ENCODE measurements at regions not wholly inside any gene's neighbourhood (a gene's known extent, or its start where the extent isn't known, plus 50 kb on each side); places are given as distances from the start of the nearest gene placed in this dataset.

DNA sequence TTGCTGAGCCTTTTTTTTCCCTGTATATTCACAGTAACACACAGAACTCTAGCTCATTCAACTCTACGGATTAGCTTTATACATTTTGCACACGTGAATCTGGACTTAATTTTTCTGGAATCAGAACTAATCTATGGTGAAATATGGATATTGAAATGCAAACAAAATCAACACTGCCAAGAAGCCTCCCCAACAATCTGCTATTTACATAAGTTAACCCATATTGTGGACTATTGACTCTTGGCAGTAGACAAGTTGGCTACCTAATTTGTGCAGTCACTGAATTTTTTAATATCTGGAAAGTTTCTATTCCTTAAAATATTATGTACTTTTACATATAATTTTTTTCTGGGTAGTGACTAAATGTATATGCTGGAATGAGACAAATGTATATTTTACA is 815.4 kb downstream of the PCDH17 start:
- H3K9me3 ChIP-seq (ENCODE audit: low read depth, low read length, poor library complexity, severe bottlenecking) = no peaks in the 10 kb centered on the region
- BruUV-seq (replicated peaks) = no TSS peak
- H3K4me3 ChIP-seq (ENCODE audit: low read depth, low read length, poor library complexity, severe bottlenecking) = no peak overlapping the region
- no peak overlapping the region for H3K27ac ChIP-seq (ENCODE audit: low read depth, low read length, poor library complexity, severe bottlenecking)
- intact Hi-C loops (cut with micrococcal nuclease; ENCODE audit: unreplicated experiment) = no loop called here
- DNase-seq (ENCODE audit: low spot score) = no peak
- no peaks in the 10 kb centered on the region for H3K27me3 ChIP-seq (replicated peaks; ENCODE audit: insufficient read depth, low read depth, low read length, poor library complexity)
- no peak for TF ChIP-seq EZH2 (IDR thresholded peaks at IDR 0.05; ENCODE audit: borderline replicate concordance, low read depth, low read length, poor library complexity, severe bottlenecking)
- TF ChIP-seq, protein P1, sequence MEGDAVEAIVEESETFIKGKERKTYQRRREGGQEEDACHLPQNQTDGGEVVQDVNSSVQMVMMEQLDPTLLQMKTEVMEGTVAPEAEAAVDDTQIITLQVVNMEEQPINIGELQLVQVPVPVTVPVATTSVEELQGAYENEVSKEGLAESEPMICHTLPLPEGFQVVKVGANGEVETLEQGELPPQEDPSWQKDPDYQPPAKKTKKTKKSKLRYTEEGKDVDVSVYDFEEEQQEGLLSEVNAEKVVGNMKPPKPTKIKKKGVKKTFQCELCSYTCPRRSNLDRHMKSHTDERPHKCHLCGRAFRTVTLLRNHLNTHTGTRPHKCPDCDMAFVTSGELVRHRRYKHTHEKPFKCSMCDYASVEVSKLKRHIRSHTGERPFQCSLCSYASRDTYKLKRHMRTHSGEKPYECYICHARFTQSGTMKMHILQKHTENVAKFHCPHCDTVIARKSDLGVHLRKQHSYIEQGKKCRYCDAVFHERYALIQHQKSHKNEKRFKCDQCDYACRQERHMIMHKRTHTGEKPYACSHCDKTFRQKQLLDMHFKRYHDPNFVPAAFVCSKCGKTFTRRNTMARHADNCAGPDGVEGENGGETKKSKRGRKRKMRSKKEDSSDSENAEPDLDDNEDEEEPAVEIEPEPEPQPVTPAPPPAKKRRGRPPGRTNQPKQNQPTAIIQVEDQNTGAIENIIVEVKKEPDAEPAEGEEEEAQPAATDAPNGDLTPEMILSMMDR (conservative IDR thresholded peaks at IDR 0.05; ENCODE audit: low read depth, low read length) = no peak
- CTCF ChIA-PET = no interaction called here
- POLR2A ChIA-PET (ENCODE audit: low non-redundant PET) = interaction anchor here (0.7 kb wide), 1 partner anchor 241 kb away, joined by 3 read pairs; no protein-coding TSS in a partner anchor
- H3K4me1 ChIP-seq (ENCODE audit: insufficient read depth, low read length, poor library complexity, severe bottlenecking) = no peaks in the 10 kb centered on the region
- no peaks in the 10 kb centered on the region for H3K36me3 ChIP-seq (ENCODE audit: insufficient read depth, low read length, poor library complexity, severe bottlenecking)

DNA sequence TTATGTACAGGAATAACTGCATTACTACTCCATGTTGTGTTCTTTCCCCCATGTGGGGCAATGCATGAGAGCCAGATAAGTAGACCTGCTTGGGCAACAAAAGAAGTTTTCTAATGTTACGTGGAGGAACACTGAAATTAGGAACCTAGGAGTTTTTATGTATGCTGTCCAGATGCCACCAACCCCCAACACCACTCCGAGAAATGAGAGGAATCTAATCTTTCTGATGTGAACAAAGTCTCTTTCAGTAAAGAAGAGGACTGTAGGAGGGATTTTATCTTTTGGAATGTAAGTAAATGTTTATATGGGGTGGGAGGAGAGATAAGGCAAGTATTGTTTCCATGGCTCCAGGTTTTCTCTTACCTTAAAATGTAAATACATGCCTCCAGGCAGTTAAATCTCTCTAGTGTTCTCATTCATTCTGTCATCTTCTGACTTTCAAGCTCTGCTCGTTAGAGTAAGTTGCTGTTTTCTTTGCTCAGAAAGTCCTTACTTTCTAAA is 820.6 kb downstream of the PCDH17 start:
- Histone ChIP-seq H3K27ac (ENCODE audit: low read depth, low read length, poor library complexity, severe bottlenecking) (no peak overlapping the region), H3K27me3 (replicated peaks; ENCODE audit: insufficient read depth, low read depth, low read length, poor library complexity) (no peaks in the 10 kb centered on the region), H3K9me3 (ENCODE audit: low read depth, low read length, poor library complexity, severe bottlenecking) (no peaks in the 10 kb centered on the region), H3K4me3 (ENCODE audit: low read depth, low read length, poor library complexity, severe bottlenecking) (no peak overlapping the region), H3K4me1 (ENCODE audit: insufficient read depth, low read length, poor library complexity, severe bottlenecking) (no peaks in the 10 kb centered on the region), H3K36me3 (ENCODE audit: insufficient read depth, low read length, poor library complexity, severe bottlenecking) (no peaks in the 10 kb centered on the region)
- no peak for DNase-seq (ENCODE audit: low spot score)
- intact Hi-C loops (cut with micrococcal nuclease; ENCODE audit: unreplicated experiment) = no loop called here
- CTCF ChIA-PET = no interaction called here
- TF ChIP-seq, protein P1 (conservative IDR thresholded peaks at IDR 0.05; ENCODE audit: low read depth, low read length) = no peak
- TF ChIP-seq EZH2 (IDR thresholded peaks at IDR 0.05; ENCODE audit: borderline replicate concordance, low read depth, low read length, poor library complexity, severe bottlenecking) = no peak
- no TSS peak for BruUV-seq (replicated peaks)
- POLR2A ChIA-PET (ENCODE audit: low non-redundant PET) = no interaction called here

DNA sequence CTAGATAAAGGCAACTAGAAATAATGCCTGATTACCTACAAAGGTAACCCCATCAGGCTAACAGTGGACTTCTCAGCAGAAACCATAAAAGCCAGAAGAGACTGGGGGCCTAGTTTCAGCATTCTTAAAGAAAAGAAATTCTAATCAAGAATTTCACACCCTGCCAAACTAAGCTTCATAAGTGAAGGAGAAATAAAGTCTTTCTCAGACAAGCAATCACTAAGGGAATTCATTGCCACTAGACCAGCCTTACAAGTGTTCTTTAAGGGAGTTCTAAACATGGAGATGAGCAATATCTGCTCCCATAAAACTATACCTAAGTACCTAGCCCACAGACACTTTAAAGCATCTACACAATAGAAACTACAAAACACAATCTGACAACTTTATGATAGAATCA is 823.5 kb downstream of the PCDH17 start:
- POLR2A ChIA-PET (ENCODE audit: low non-redundant PET) = no interaction called here
- BruUV-seq (replicated peaks) = no TSS peak

More for the DNA sequence above, 823.5 kb downstream of the PCDH17 start:
- no peaks in the 10 kb centered on the region for H3K36me3 ChIP-seq (ENCODE audit: insufficient read depth, low read length, poor library complexity, severe bottlenecking)
- no peaks in the 10 kb centered on the region for H3K9me3 ChIP-seq (ENCODE audit: low read depth, low read length, poor library complexity, severe bottlenecking)
- DNase-seq (ENCODE audit: low spot score) = no peak
- H3K4me3 ChIP-seq (ENCODE audit: low read depth, low read length, poor library complexity, severe bottlenecking) = no peak overlapping the region
- intact Hi-C loops (cut with micrococcal nuclease; ENCODE audit: unreplicated experiment) = no loop called here
- no peak overlapping the region for H3K27ac ChIP-seq (ENCODE audit: low read depth, low read length, poor library complexity, severe bottlenecking)
- H3K27me3 ChIP-seq (replicated peaks; ENCODE audit: insufficient read depth, low read depth, low read length, poor library complexity) = no peaks in the 10 kb centered on the region
- CTCF ChIA-PET = no interaction called here
- no peak for TF ChIP-seq EZH2 (IDR thresholded peaks at IDR 0.05; ENCODE audit: borderline replicate concordance, low read depth, low read length, poor library complexity, severe bottlenecking)
- TF ChIP-seq, protein P1 (conservative IDR thresholded peaks at IDR 0.05; ENCODE audit: low read depth, low read length) = no peak
- no peaks in the 10 kb centered on the region for H3K4me1 ChIP-seq (ENCODE audit: insufficient read depth, low read length, poor library complexity, severe bottlenecking)

Data from A673 (cell line).